ENCODE measurements at regions not wholly inside any gene's neighbourhood (a gene's known extent, or its start where the extent isn't known, plus 50 kb on each side); places are given as distances from the start of the nearest gene placed in this dataset.
"Not testable (repeated sequence)": the region's sequence is repeated elsewhere in the genome, so short reads cannot be mapped to it uniquely, and the experiment has no call there.

GRCh38 chr13:44800626-44801025 is 188.6 kb downstream of the NUFIP1 start:
- Mint-ChIP-seq H3K27me3 (ENCODE audit: low read depth) (no peaks in the 10 kb centered on the region), H3K4me1 (ENCODE audit: low read depth) (peaks cover 4% of the 10 kb centered on the region), H3K4me3 (no peak overlapping the region), H3K9me3 (peaks cover 0 to 2% of the 10 kb centered on the region in 2 donors), H3K27ac (no peak overlapping the region), H3K36me3 (ENCODE audit: insufficient read depth in 2 of 2) (no peaks in the 10 kb centered on the region)
- no peak for DNase-seq
- no peak for ATAC-seq (replicated peaks in 1 of 2)

GRCh38 chr13:44797685-44798084 is 191.6 kb downstream of the NUFIP1 start:
- Mint-ChIP-seq H3K36me3 (ENCODE audit: insufficient read depth in 2 of 2) (no peaks in the 10 kb centered on the region), H3K9me3 (peaks cover 0 to 4% of the 10 kb centered on the region in 2 donors), H3K27ac (no peak overlapping the region), H3K27me3 (ENCODE audit: low read depth) (no peaks in the 10 kb centered on the region), H3K4me1 (ENCODE audit: low read depth) (peaks cover 4% of the 10 kb centered on the region), H3K4me3 (no peak overlapping the region)
- no peak for ATAC-seq (replicated peaks in 1 of 2)
- no peak for DNase-seq

GRCh38 chr13:44796597-44797490 is 192.4 kb downstream of the NUFIP1 start:
- H3K4me3 Mint-ChIP-seq, result no peak overlapping the region
- no peak overlapping the region for H3K27ac Mint-ChIP-seq
- ATAC-seq (replicated peaks in 1 of 2), result no peak
- DNase-seq, result no peak
- no peaks in the 10 kb centered on the region for H3K36me3 Mint-ChIP-seq (ENCODE audit: insufficient read depth in 2 of 2)
- H3K27me3 Mint-ChIP-seq (ENCODE audit: low read depth), result no peaks in the 10 kb centered on the region
- no peaks in the 10 kb centered on the region for H3K4me1 Mint-ChIP-seq (ENCODE audit: low read depth)
- H3K9me3 Mint-ChIP-seq, result peaks cover 0 to 4% of the 10 kb centered on the region in 2 donors

GRCh38 chr13:44796039-44796438 is 193.2 kb downstream of the NUFIP1 start:
- not testable (repeated sequence) for DNase-seq; H3K9me3 Mint-ChIP-seq; H3K27ac Mint-ChIP-seq; ATAC-seq (replicated peaks in 1 of 2); H3K4me1 Mint-ChIP-seq (ENCODE audit: low read depth); H3K27me3 Mint-ChIP-seq (ENCODE audit: low read depth); H3K36me3 Mint-ChIP-seq (ENCODE audit: insufficient read depth in 2 of 2); H3K4me3 Mint-ChIP-seq

GRCh38 chr13:44795176-44795575 is 194.1 kb downstream of the NUFIP1 start:
- H3K4me1 Mint-ChIP-seq (ENCODE audit: low read depth), result no peaks in the 10 kb centered on the region
- H3K27me3 Mint-ChIP-seq (ENCODE audit: low read depth), result no peaks in the 10 kb centered on the region
- DNase-seq, result no peak
- no peak overlapping the region for H3K4me3 Mint-ChIP-seq
- peaks cover 0 to 3% of the 10 kb centered on the region in 2 donors for H3K9me3 Mint-ChIP-seq
- ATAC-seq (replicated peaks in 1 of 2), result no peak
- H3K36me3 Mint-ChIP-seq (ENCODE audit: insufficient read depth in 2 of 2), result no peaks in the 10 kb centered on the region
- H3K27ac Mint-ChIP-seq, result no peak overlapping the region

- ATAC-seq (replicated peaks in 1 of 2) (no peak), DNase-seq (no peak)
- no peaks in the 10 kb centered on the region for H3K36me3 Mint-ChIP-seq (ENCODE audit: insufficient read depth in 2 of 2)
- H3K27ac Mint-ChIP-seq, result no peak overlapping the region
- no peak overlapping the region for H3K4me3 Mint-ChIP-seq
- no peaks in the 10 kb centered on the region for H3K27me3 Mint-ChIP-seq (ENCODE audit: low read depth)
- no peaks in the 10 kb centered on the region for H3K4me1 Mint-ChIP-seq (ENCODE audit: low read depth)
- peaks cover 0 to 3% of the 10 kb centered on the region in 2 donors for H3K9me3 Mint-ChIP-seq
Measured at GRCh38 chr13:44792096-44792495, 197.2 kb downstream of the NUFIP1 start.

GRCh38 chr13:44790289-44790688 is 199.0 kb downstream of the NUFIP1 start:
- H3K4me1 Mint-ChIP-seq (ENCODE audit: low read depth), result no peaks in the 10 kb centered on the region
- peaks cover 0 to 3% of the 10 kb centered on the region in 2 donors for H3K9me3 Mint-ChIP-seq
- no peaks in the 10 kb centered on the region for H3K36me3 Mint-ChIP-seq (ENCODE audit: insufficient read depth in 2 of 2)
- H3K27me3 Mint-ChIP-seq (ENCODE audit: low read depth), result no peaks in the 10 kb centered on the region
- no peak overlapping the region for H3K27ac Mint-ChIP-seq
- no peak overlapping the region for H3K4me3 Mint-ChIP-seq
- ATAC-seq (replicated peaks in 1 of 2), result no peak
- no peak for DNase-seq

GRCh38 chr13:44787617-44788016 is 201.7 kb downstream of the NUFIP1 start:
- H3K4me3 Mint-ChIP-seq, result no peak overlapping the region
- ATAC-seq (replicated peaks in 1 of 2) (no peak), DNase-seq (no peak)
- H3K36me3 Mint-ChIP-seq (ENCODE audit: insufficient read depth in 2 of 2), result no peaks in the 10 kb centered on the region
- no peak overlapping the region for H3K27ac Mint-ChIP-seq
- H3K9me3 Mint-ChIP-seq, result no peaks in the 10 kb centered on the region
- H3K4me1 Mint-ChIP-seq (ENCODE audit: low read depth), result no peaks in the 10 kb centered on the region
- H3K27me3 Mint-ChIP-seq (ENCODE audit: low read depth), result no peaks in the 10 kb centered on the region

GRCh38 chr13:44786756-44787155 is 202.5 kb downstream of the NUFIP1 start:
- Mint-ChIP-seq H3K4me1 (ENCODE audit: low read depth) (no peaks in the 10 kb centered on the region), H3K27ac (no peak overlapping the region), H3K36me3 (ENCODE audit: insufficient read depth in 2 of 2) (no peaks in the 10 kb centered on the region), H3K27me3 (ENCODE audit: low read depth) (no peaks in the 10 kb centered on the region), H3K4me3 (no peak overlapping the region), H3K9me3 (no peaks in the 10 kb centered on the region)
- DNase-seq, result no peak
- no peak for ATAC-seq (replicated peaks in 1 of 2)

GRCh38 chr13:44785401-44785800 is 203.9 kb downstream of the NUFIP1 start:
- Mint-ChIP-seq H3K4me3 (no peak overlapping the region), H3K27ac (no peak overlapping the region), H3K27me3 (ENCODE audit: low read depth) (no peaks in the 10 kb centered on the region), H3K9me3 (no peaks in the 10 kb centered on the region), H3K4me1 (ENCODE audit: low read depth) (no peaks in the 10 kb centered on the region), H3K36me3 (ENCODE audit: insufficient read depth in 2 of 2) (no peaks in the 10 kb centered on the region)
- ATAC-seq (replicated peaks in 1 of 2) (no peak), DNase-seq (no peak)

GRCh38 chr13:44784708-44785080 is 204.6 kb downstream of the NUFIP1 start:
- Mint-ChIP-seq H3K4me3 (no peak overlapping the region), H3K4me1 (ENCODE audit: low read depth) (no peaks in the 10 kb centered on the region), H3K36me3 (ENCODE audit: insufficient read depth in 2 of 2) (no peaks in the 10 kb centered on the region), H3K27ac (no peak overlapping the region), H3K27me3 (ENCODE audit: low read depth) (no peaks in the 10 kb centered on the region), H3K9me3 (no peaks in the 10 kb centered on the region)
- DNase-seq (no peak), ATAC-seq (replicated peaks in 1 of 2) (no peak)

- no peak for DNase-seq
- ATAC-seq (replicated peaks in 1 of 2), result no peak
- H3K9me3 Mint-ChIP-seq, result no peaks in the 10 kb centered on the region
- no peaks in the 10 kb centered on the region for H3K27me3 Mint-ChIP-seq (ENCODE audit: low read depth)
- H3K36me3 Mint-ChIP-seq (ENCODE audit: insufficient read depth in 2 of 2), result no peaks in the 10 kb centered on the region
- no peak overlapping the region for H3K4me3 Mint-ChIP-seq
- H3K27ac Mint-ChIP-seq, result no peak overlapping the region
- no peaks in the 10 kb centered on the region for H3K4me1 Mint-ChIP-seq (ENCODE audit: low read depth)
Measured at GRCh38 chr13:44783994-44784707, 205.1 kb downstream of the NUFIP1 start.

GRCh38 chr13:44780591-44781280 is 204.6 kb upstream of the TSC22D1 start:
- Mint-ChIP-seq H3K36me3 (ENCODE audit: insufficient read depth in 2 of 2) (no peaks in the 10 kb centered on the region), H3K9me3 (peaks cover 0 to 1% of the 10 kb centered on the region in 2 donors), H3K4me1 (ENCODE audit: low read depth) (no peaks in the 10 kb centered on the region), H3K27ac (no peak overlapping the region), H3K4me3 (no peak overlapping the region), H3K27me3 (ENCODE audit: low read depth) (no peaks in the 10 kb centered on the region)
- no peak for ATAC-seq (replicated peaks in 1 of 2)
- DNase-seq, result no peak
